CD14-positive monocyte (primary cell): ENCODE measurements at regions not wholly inside any gene's neighbourhood (a gene's known extent, or its start where the extent isn't known, plus 50 kb on each side); places are given as distances from the start of the nearest gene placed in this dataset.
"Not testable (repeated sequence)": the region's sequence is repeated elsewhere in the genome, so short reads cannot be mapped to it uniquely, and the experiment has no call there.

Experiments
- DNase-seq, 3 donors: peaks; one replicate each; pipeline ENCODE4 v3.0.0-alpha.2; 2011 to 2022
- H2AFZ ChIP-seq: 2 replicates; pipeline ENCODE4 v1.6.0; 2012; ENCODE audit warnings: mild to moderate bottlenecking, low read depth, low read length, inconsistent platforms; ENCODE audit not compliant: insufficient read depth, poor library complexity, severe bottlenecking
- H3K27ac ChIP-seq, 2 donors: 1 replicate in 1 of 2; 2 replicates in 1 of 2; pipeline ENCODE4 v1.5.1; 2012 to 2013; ENCODE audit warnings: low read length in 2 of 2, control low read depth in 1 of 2, inconsistent platforms in 1 of 2, low read depth in 1 of 2, mild to moderate bottlenecking in 1 of 2
- H3K27me3 ChIP-seq, 2 donors: one replicate each; pipeline versions ENCODE4 v1.6.0 to v1.6.1; 2011 to 2013; ENCODE audit warnings: low read length in 2 of 2; ENCODE audit not compliant: control insufficient read depth in 2 of 2, insufficient read depth in 2 of 2
- H3K36me3 ChIP-seq, 2 donors: replicated peaks in 1 of 2; 1 replicate in 1 of 2; 2 replicates in 1 of 2; pipeline versions ENCODE4 v1.5.1 to v1.6.1; 2012 to 2013; ENCODE audit warnings: low read length in 2 of 2, control low read depth in 1 of 2, inconsistent platforms in 1 of 2, mild to moderate bottlenecking in 1 of 2; ENCODE audit not compliant: insufficient read depth in 2 of 2, control insufficient read depth in 1 of 2
- H3K4me1 ChIP-seq, 2 donors: 1 replicate in 1 of 2; 2 replicates in 1 of 2; pipeline versions ENCODE4 v1.5.1 to v1.6.1; 2012 to 2013; ENCODE audit warnings: low read length in 2 of 2, control low read depth in 1 of 2, inconsistent platforms in 1 of 2, mild to moderate bottlenecking in 1 of 2, moderate library complexity in 1 of 2; ENCODE audit not compliant: insufficient read depth in 2 of 2, control insufficient read depth in 1 of 2
- H3K4me2 ChIP-seq: replicated peaks from 2 replicates; pipeline ENCODE3; 2012; ENCODE audit warnings: low read length, moderate library complexity, mild to moderate bottlenecking; ENCODE audit not compliant: poor library complexity, severe bottlenecking; ENCODE audit errors: extremely low read depth
- H3K4me3 ChIP-seq, 3 experiments: fragments of 200-600 bp in 1 of 3; sonication (generic) in 1 of 3; replicated peaks in 1 of 3; 1 replicate in 2 of 3; 2 replicates in 1 of 3; pipeline ENCODE4 v1.5.1; 2011 to 2013; ENCODE audit warnings: low read length in 3 of 3, mild to moderate bottlenecking in 3 of 3, control low read depth in 2 of 3, low read depth in 2 of 3, inconsistent platforms in 1 of 3, moderate library complexity in 1 of 3
- H3K79me2 ChIP-seq: 2 replicates; pipeline ENCODE4 v1.6.0; 2012; ENCODE audit warnings: mild to moderate bottlenecking, control low read depth, inconsistent platforms, low read length, moderate library complexity; ENCODE audit not compliant: insufficient read depth
- H3K9ac ChIP-seq: 2 replicates; pipeline ENCODE4 v1.6.0; 2017; ENCODE audit warnings: low read length, mild to moderate bottlenecking; ENCODE audit not compliant: insufficient read depth, poor library complexity, severe bottlenecking
- H3K9me3 ChIP-seq, 2 donors: replicated peaks in 1 of 2; 1 replicate in 1 of 2; 2 replicates in 1 of 2; pipeline versions ENCODE4 v1.5.1 to v1.6.1; 2012 to 2013; ENCODE audit warnings: low read length in 2 of 2, control low read depth in 1 of 2; ENCODE audit not compliant: control insufficient read depth in 1 of 2, insufficient read depth in 1 of 2
- H4K20me1 ChIP-seq: 2 replicates; pipeline ENCODE4 v1.6.0; 2012; ENCODE audit warnings: mild to moderate bottlenecking, low read length, control low read depth, moderate library complexity; ENCODE audit not compliant: insufficient read depth
- H3K27ac Mint-ChIP-seq, 7 donors: one replicate each; pipeline ENCODE4 v1.8.0; 2020; ENCODE audit warnings: mild to moderate bottlenecking in 7 of 7, mixed read lengths in 7 of 7, moderate library complexity in 6 of 7, inconsistent platforms in 2 of 7
- H3K27me3 Mint-ChIP-seq, 3 donors: one replicate each; pipeline ENCODE4 v1.8.0; 2021 to 2022; ENCODE audit warnings: low read depth in 3 of 3, mild to moderate bottlenecking in 3 of 3, mixed read lengths in 3 of 3, moderate library complexity in 3 of 3, inconsistent platforms in 1 of 3
- H3K36me3 Mint-ChIP-seq, 2 donors: one replicate each; pipeline ENCODE4 v1.8.0; 2020; ENCODE audit warnings: mixed read lengths in 2 of 2, inconsistent platforms in 1 of 2, mild to moderate bottlenecking in 1 of 2
- H3K4me1 Mint-ChIP-seq: one replicate; pipeline ENCODE4 v1.8.0; 2020; ENCODE audit warnings: mild to moderate bottlenecking, mixed read lengths
- H3K4me3 Mint-ChIP-seq, 2 donors: one replicate each; pipeline ENCODE4 v1.8.0; 2020; ENCODE audit warnings: mild to moderate bottlenecking in 2 of 2, mixed read lengths in 2 of 2, moderate library complexity in 1 of 2
- H3K9me3 Mint-ChIP-seq, 7 donors: one replicate each; pipeline ENCODE4 v1.8.0; 2020 to 2022; ENCODE audit warnings: mixed read lengths in 7 of 7, mild to moderate bottlenecking in 6 of 7, moderate library complexity in 6 of 7, inconsistent platforms in 2 of 7
- CTCF ChIP-seq: fragments of 200-600 bp; IDR thresholded peaks from one replicate; pipeline ENCODE4 v1.8.0; 2022; ENCODE audit warnings: antibody characterized with exemption, mild to moderate bottlenecking
- WGBS: methylation state at CpG from one replicate; pipeline ENCODE4 v1.1.5; 2013; ENCODE audit warnings: missing lambda C conversion rate; ENCODE audit not compliant: insufficient coverage; 5-methylcytosine and 5-hydroxymethylcytosine counted together
- intact Hi-C, 2 donors: fragments of 100-400 bp; cut with micrococcal nuclease; formaldehyde crosslinking; loops; one replicate each; pipeline versions ENCODE4 v1.15.0 to v1.15.1; 2023

GRCh38 chr2:225233234-225233633 is 166.3 kb upstream of the NYAP2 start:
- no peak for DNase-seq
- 74% methylated on average over 4 of the region's 4 CpGs for WGBS
- H3K27ac Mint-ChIP-seq, result no peak overlapping the region

GRCh38 chr2:225231900-225232299 is 167.6 kb upstream of the NYAP2 start:
- Histone ChIP-seq H3K4me2 (no peak overlapping the region), H3K36me3 (no peaks in the 10 kb centered on the region), H3K9me3 (peaks cover 0 to 4% of the 10 kb centered on the region in 2 donors), H3K27me3 (no peaks in the 10 kb centered on the region), H3K9ac (no peak overlapping the region), H2AFZ (no peak overlapping the region), H3K79me2 (no peaks in the 10 kb centered on the region), H3K27ac (no peak overlapping the region), H4K20me1 (no peaks in the 10 kb centered on the region), H3K4me3 (no peak overlapping the region), H3K4me1 (no peaks in the 10 kb centered on the region)
- H3K4me3 Mint-ChIP-seq, result no peak overlapping the region
- intact Hi-C loops, result no loop called here
- WGBS, result 100% methylated on average over 1 of the region's 6 CpGs
- no peaks in the 10 kb centered on the region for H3K4me1 Mint-ChIP-seq
- no peak for TF ChIP-seq CTCF
- no peak overlapping the region for H3K27ac Mint-ChIP-seq
- no peaks in the 10 kb centered on the region for H3K36me3 Mint-ChIP-seq
- DNase-seq, result no peak
- peaks cover 0 to 5% (median 2%) of the 10 kb centered on the region in 7 donors for H3K9me3 Mint-ChIP-seq
- H3K27me3 Mint-ChIP-seq, result no peaks in the 10 kb centered on the region

More at GRCh38 chr2:225233234-225233633, 166.3 kb upstream of the NYAP2 start:
- H3K79me2 ChIP-seq, result no peaks in the 10 kb centered on the region
- no peaks in the 10 kb centered on the region for H3K4me1 Mint-ChIP-seq
- H3K36me3 Mint-ChIP-seq, result no peaks in the 10 kb centered on the region
- peaks cover 0 to 4% of the 10 kb centered on the region in 2 donors for H3K9me3 ChIP-seq
- no peak overlapping the region for H3K9ac ChIP-seq
- H4K20me1 ChIP-seq, result no peaks in the 10 kb centered on the region
- TF ChIP-seq CTCF, result no peak
- intact Hi-C loops, result no loop called here
- no peak overlapping the region for H3K4me2 ChIP-seq
- H3K27me3 ChIP-seq, result no peaks in the 10 kb centered on the region
- no peak overlapping the region for H3K27ac ChIP-seq
- no peak overlapping the region for H2AFZ ChIP-seq
- H3K9me3 Mint-ChIP-seq, result peaks cover 0 to 5% (median 3%) of the 10 kb centered on the region in 7 donors
- no peaks in the 10 kb centered on the region for H3K27me3 Mint-ChIP-seq
- H3K4me3 Mint-ChIP-seq, result no peak overlapping the region
- no peak overlapping the region for H3K4me3 ChIP-seq
- H3K36me3 ChIP-seq, result no peaks in the 10 kb centered on the region
- H3K4me1 ChIP-seq, result no peaks in the 10 kb centered on the region

- H3K79me2 ChIP-seq, H4K20me1 ChIP-seq, H3K27ac ChIP-seq, H3K4me3 ChIP-seq, H3K9me3 Mint-ChIP-seq, H3K9ac ChIP-seq, H3K4me2 ChIP-seq, H3K36me3 ChIP-seq, H3K4me3 Mint-ChIP-seq, H3K4me1 ChIP-seq, H3K27me3 Mint-ChIP-seq, H3K4me1 Mint-ChIP-seq, H2AFZ ChIP-seq, H3K36me3 Mint-ChIP-seq, H3K27ac Mint-ChIP-seq, intact Hi-C loops, H3K27me3 ChIP-seq, DNase-seq, H3K9me3 ChIP-seq: not testable (repeated sequence)
- 93% methylated on average over 15 of the region's 31 CpGs for WGBS
Measured at GRCh38 chr2:225229346-225229745, 170.2 kb upstream of the NYAP2 start.
